Upper lobe of left lung (tissue), 6 donors: ENCODE measurements at regions not wholly inside any gene's neighbourhood (a gene's known extent, or its start where the extent isn't known, plus 50 kb on each side); places are given as distances from the start of the nearest gene placed in this dataset.

Source experiments
- ATAC-seq, 2 donors: fragments of 200-7000 bp; cut with Tn5 transposase; one replicate each; pipeline ENCODE4 v1.9.1; 2022; ENCODE audit warnings: mild to moderate bottlenecking in 2 of 2, moderate library complexity in 2 of 2; ENCODE audit not compliant: low FRiP score in 2 of 2
- DNase-seq, 2 donors: peaks; one replicate each; pipeline ENCODE4 v3.0.0-alpha.2; 2019 to 2020
- H3K27ac ChIP-seq, 4 donors: fragments of 200-600 bp; sonication (generic); one replicate each; pipeline ENCODE4 v1.5.1; 2016 to 2019
- H3K27me3 ChIP-seq, 4 donors: fragments of 200-600 bp; sonication (generic); one replicate each; pipeline ENCODE4 v1.5.1; 2017 to 2019
- H3K36me3 ChIP-seq, 4 donors: fragments of 200-600 bp; sonication (generic); one replicate each; pipeline ENCODE4 v1.5.1; 2016 to 2019
- H3K4me1 ChIP-seq, 4 donors: fragments of 200-600 bp; sonication (generic); one replicate each; pipeline ENCODE4 v1.5.1; 2018 to 2019
- H3K4me3 ChIP-seq, 4 donors: fragments of 200-600 bp; sonication (generic); one replicate each; pipeline ENCODE4 v1.5.1; 2017 to 2019; ENCODE audit warnings: mild to moderate bottlenecking in 2 of 4, moderate library complexity in 1 of 4
- H3K9me3 ChIP-seq, 4 donors: fragments of 200-600 bp; sonication (generic); one replicate each; pipeline ENCODE4 v1.5.1; 2018 to 2019
- CTCF ChIP-seq, 6 experiments: fragments of 450-650 bp in 4 of 6; fragments of 200-600 bp in 2 of 6; sonication (generic) in 2 of 6; IDR thresholded peaks; one replicate each; pipeline ENCODE4 v1.5.1; 2016 to 2019; ENCODE audit warnings: antibody characterized with exemption in 6 of 6
- EP300 ChIP-seq, 4 donors: sonication (generic); formaldehyde crosslinking; IDR thresholded peaks; one replicate each; pipeline ENCODE4 v1.5.1; 2017; ENCODE audit warnings: antibody characterized with exemption in 4 of 4, control low read depth in 2 of 4
- POLR2A ChIP-seq, 4 donors: fragments of 450-650 bp; IDR thresholded peaks; one replicate each; pipeline ENCODE4 v1.5.1; 2016 to 2017; ENCODE audit warnings: antibody characterized with exemption in 4 of 4, mild to moderate bottlenecking in 2 of 4
- POLR2AphosphoS5 ChIP-seq, 2 donors: sonication (generic); formaldehyde crosslinking; IDR thresholded peaks; one replicate each; pipeline ENCODE4 v1.5.1; 2017; ENCODE audit warnings: antibody characterized with exemption in 2 of 2
- WGBS, 2 donors: methylation state at CpG; one replicate each; pipeline ENCODE4 v1.1.5; 2017 to 2018; 5-methylcytosine and 5-hydroxymethylcytosine counted together
- donor health status: DM: no; HTN: no; CAD: no; lungs with moderate emphysema.
- donor health status: DM: no; HTN: yes; CAD: no; lungs with severe emphysema.

DNA sequence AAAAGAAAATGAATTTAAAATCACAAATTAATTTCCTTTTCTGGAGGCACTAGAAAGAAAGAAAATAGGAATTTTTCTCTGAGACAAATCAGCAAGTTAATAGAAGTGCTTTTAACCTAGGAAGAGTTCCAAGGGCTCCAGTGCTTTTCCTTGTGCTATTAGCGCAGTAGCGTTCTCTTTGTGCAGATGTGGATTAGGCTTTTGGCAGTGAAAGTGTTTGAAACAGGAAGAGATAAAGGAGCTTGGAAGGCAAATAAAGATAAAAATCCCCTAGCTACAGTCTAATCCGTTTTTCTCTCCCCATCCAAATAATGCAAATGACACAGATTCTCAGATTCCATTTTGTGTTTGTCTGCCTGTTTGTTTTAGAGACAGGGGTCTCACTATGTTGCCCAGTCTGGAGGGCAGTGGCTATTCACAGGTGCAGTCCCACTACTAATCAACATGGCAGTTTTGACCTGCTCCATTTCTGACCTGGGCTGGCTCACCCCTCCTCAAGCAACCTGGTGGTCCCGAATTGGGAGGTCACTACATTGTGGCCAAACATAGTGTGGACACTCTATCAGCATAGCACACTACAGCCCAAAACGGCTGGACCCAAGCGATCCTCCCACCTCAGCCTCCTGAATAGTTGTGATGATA, 166.1 kb downstream of the PAWR start:
- Histone ChIP-seq H3K36me3 (no peaks in the 10 kb centered on the region), H3K27ac (no peak overlapping the region), H3K9me3 (no peaks in the 10 kb centered on the region), H3K27me3 (no peaks in the 10 kb centered on the region), H3K4me3 (no peak overlapping the region), H3K4me1 (no peaks in the 10 kb centered on the region)
- no peak for DNase-seq
- 74 to 75% methylated on average over 6 of the region's 6 CpGs for WGBS, 2 donors
- no peak for TF ChIP-seq CTCF (IDR thresholded peaks at IDR 0.05)
- no peak for TF ChIP-seq EP300 (IDR thresholded peaks at IDR 0.05)
- TF ChIP-seq POLR2A (IDR thresholded peaks at IDR 0.05): no peak
- TF ChIP-seq POLR2AphosphoS5 (IDR thresholded peaks at IDR 0.05): no peak
- ATAC-seq: no peak

DNA sequence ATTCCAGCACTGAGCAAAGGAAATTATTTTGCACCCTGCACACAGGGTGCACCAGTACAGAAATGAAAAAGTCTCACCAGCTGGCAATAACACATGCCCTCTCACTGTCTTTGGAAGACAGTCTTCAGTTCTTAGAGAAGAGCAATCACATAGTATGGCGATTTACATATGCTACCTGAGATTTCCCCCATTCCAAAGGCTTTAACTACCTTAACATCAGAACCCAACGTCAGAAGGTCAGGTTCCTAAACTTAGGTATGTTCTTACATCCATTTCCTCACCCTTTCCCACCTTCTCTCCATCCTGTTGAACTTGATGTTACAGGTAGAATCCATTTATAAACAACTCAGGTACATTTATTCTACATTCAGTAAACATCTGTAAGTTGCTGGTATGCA, 167.8 kb downstream of the PAWR start:
- H3K9me3 ChIP-seq: no peaks in the 10 kb centered on the region
- 74 to 85% methylated on average over 2 of the region's 2 CpGs for WGBS, 2 donors
- H3K27me3 ChIP-seq: no peaks in the 10 kb centered on the region
- ATAC-seq (no peak), DNase-seq (no peak)
- TF ChIP-seq POLR2A (IDR thresholded peaks at IDR 0.05) (no peak), CTCF (IDR thresholded peaks at IDR 0.05) (no peak)
- H3K36me3 ChIP-seq: no peaks in the 10 kb centered on the region
- no peaks in the 10 kb centered on the region for H3K4me1 ChIP-seq
- no peak overlapping the region for H3K27ac ChIP-seq
- no peak overlapping the region for H3K4me3 ChIP-seq

- no peak overlapping the region for H3K4me3 ChIP-seq
- no peaks in the 10 kb centered on the region for H3K36me3 ChIP-seq
- H3K9me3 ChIP-seq: no peaks in the 10 kb centered on the region
- H3K27me3 ChIP-seq: no peaks in the 10 kb centered on the region
- ATAC-seq (no peak), DNase-seq (no peak)
- no peaks in the 10 kb centered on the region for H3K4me1 ChIP-seq
- no peak overlapping the region for H3K27ac ChIP-seq
- 57 to 64% methylated on average over 11 of the region's 11 CpGs for WGBS, 2 donors
- no peak for TF ChIP-seq EP300 (IDR thresholded peaks at IDR 0.05)
- no peak for TF ChIP-seq POLR2A (IDR thresholded peaks at IDR 0.05)
- no peak for TF ChIP-seq POLR2AphosphoS5 (IDR thresholded peaks at IDR 0.05)
- no peak for TF ChIP-seq CTCF (IDR thresholded peaks at IDR 0.05)
Measured at GRCh38 chr12:79522257-79522988, 168.3 kb downstream of the PAWR start.

DNA sequence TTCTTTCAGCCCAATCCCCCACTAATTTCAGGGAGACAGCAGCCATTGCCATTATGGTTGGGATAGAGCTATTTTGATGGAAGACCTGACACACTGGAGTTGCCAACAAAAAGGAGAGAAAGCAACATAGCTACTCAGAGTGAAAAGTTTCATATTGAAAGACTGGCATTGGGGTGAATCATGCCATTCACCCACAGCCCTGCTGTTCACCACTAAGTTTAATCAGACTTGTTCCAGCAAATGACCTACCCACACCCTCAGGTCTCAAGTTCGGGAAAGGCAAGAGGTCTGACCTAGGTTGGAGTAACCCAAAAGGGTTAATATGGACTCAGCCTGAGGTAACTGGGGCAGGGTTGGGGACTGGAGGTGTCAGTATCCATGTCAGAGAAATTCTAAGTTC, 169.2 kb downstream of the PAWR start:
- no peaks in the 10 kb centered on the region for H3K27me3 ChIP-seq
- no peaks in the 10 kb centered on the region for H3K4me1 ChIP-seq
- TF ChIP-seq POLR2AphosphoS5 (IDR thresholded peaks at IDR 0.05): no peak
- no peak for TF ChIP-seq CTCF (IDR thresholded peaks at IDR 0.05)
- TF ChIP-seq POLR2A (IDR thresholded peaks at IDR 0.05): no peak
- TF ChIP-seq EP300 (IDR thresholded peaks at IDR 0.05): no peak
- WGBS, 2 donors: 88 to 100% methylated on average over 1 of the region's 1 CpG
- no peaks in the 10 kb centered on the region for H3K9me3 ChIP-seq
- ATAC-seq (no peak), DNase-seq (no peak)
- no peak overlapping the region for H3K4me3 ChIP-seq
- H3K27ac ChIP-seq: no peak overlapping the region
- H3K36me3 ChIP-seq: no peaks in the 10 kb centered on the region

DNA sequence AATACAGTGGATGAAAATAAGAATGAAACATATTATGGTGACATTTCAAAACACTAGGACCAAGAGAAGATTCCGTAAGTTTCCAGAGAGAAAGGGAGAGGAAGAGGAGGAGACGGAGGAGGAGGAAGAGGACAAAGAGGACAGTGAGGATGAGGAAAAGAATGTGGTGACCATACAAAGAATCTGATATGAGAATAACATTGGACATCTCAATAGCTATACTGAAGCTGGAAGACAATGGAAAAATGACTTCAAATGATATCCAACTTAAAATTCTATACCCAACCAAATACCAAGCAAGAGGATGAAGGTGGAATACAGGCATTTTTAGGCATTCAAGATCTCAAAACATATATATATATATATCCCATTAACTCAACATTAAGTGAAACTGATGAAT, 173.4 kb downstream of the PAWR start:
- no peaks in the 10 kb centered on the region for H3K27me3 ChIP-seq
- TF ChIP-seq POLR2AphosphoS5 (IDR thresholded peaks at IDR 0.05) (no peak), POLR2A (IDR thresholded peaks at IDR 0.05) (no peak), EP300 (IDR thresholded peaks at IDR 0.05) (no peak), CTCF (IDR thresholded peaks at IDR 0.05) (no peak)
- no peaks in the 10 kb centered on the region for H3K36me3 ChIP-seq
- DNase-seq: no peak
- no peak overlapping the region for H3K27ac ChIP-seq
- WGBS, 2 donors: 94 to 97% methylated on average over 2 of the region's 2 CpGs
- no peaks in the 10 kb centered on the region for H3K9me3 ChIP-seq
- H3K4me1 ChIP-seq: no peaks in the 10 kb centered on the region
- H3K4me3 ChIP-seq: no peak overlapping the region
- no peak for ATAC-seq
